HepG2 (cell line): ENCODE measurements at regions not wholly inside any gene's neighbourhood (a gene's known extent, or its start where the extent isn't known, plus 50 kb on each side); places are given as distances from the start of the nearest gene placed in this dataset.

ENCODE experiments used
- ATAC-seq: fragments of 200-7000 bp; cut with Tn5 transposase; 3 replicates; pipeline ENCODE4 v1.9.1; 2020; ENCODE audit warnings: mild to moderate bottlenecking, moderate library complexity
- BruUV-seq: library from RNA; stranded (reverse); fragments of 400-500 nt; replicated peaks from 2 replicates; lab custom pipeline; 2021; lab: Mats Ljungman, UMichigan
- CTCF ChIA-PET: fragments of 300-600 bp; formaldehyde crosslinking; extraction: SDS; loops from one replicate; lab custom pipeline; 2021; ENCODE audit warnings: low total read pairs, inconsistent platforms, low intra/inter-chr PET ratio; lab: Yijun Ruan, JAX
- POLR2A ChIA-PET: fragments of 350-600 bp; sonication (Branson Sonifier 250); formaldehyde crosslinking; loops from one replicate; lab custom pipeline; 2020; ENCODE audit warnings: antibody characterized with exemption, inconsistent platforms; lab: Yijun Ruan, JAX
- DNase-seq: peaks from one replicate; pipeline ENCODE4 v3.0.0-alpha.2; 2015; ENCODE audit warnings: low spot score
- FAIRE-seq: peaks from 3 replicates; lab custom pipeline; 2011; peaks lifted over from hg19 to GRCh38; lab: Jason Lieb, UNC
- H2AFZ ChIP-seq: one replicate; pipeline ENCODE4 v1.6.1; 2011; ENCODE audit warnings: low read length, inconsistent platforms
- H3K27ac ChIP-seq: fragments of 300-600 bp; 3 replicates; pipeline ENCODE4 v1.8.0; 2011; ENCODE audit warnings: mixed run types, mild to moderate bottlenecking, mixed read lengths, low read length, inconsistent platforms; ENCODE audit not compliant: insufficient read depth; ENCODE audit errors: extremely low read length
- H3K27me3 ChIP-seq, 2 experiments: fragments of 200-600 bp in 1 of 2; 2 replicates in 1 of 2; 3 replicates in 1 of 2; pipeline versions ENCODE4 v1.6.0 to v1.8.0; 2011; ENCODE audit warnings: low read length in 2 of 2, mild to moderate bottlenecking in 2 of 2, moderate library complexity in 2 of 2, inconsistent platforms in 1 of 2; ENCODE audit not compliant: insufficient read depth in 2 of 2, control insufficient read depth in 1 of 2
- H3K36me3 ChIP-seq, 2 experiments: fragments of 200-600 bp in 1 of 2; replicated peaks in 1 of 2; 2 replicates in 1 of 2; 3 replicates in 1 of 2; pipeline versions ENCODE4 v1.5.1 to v1.8.0; 2011; ENCODE audit warnings: low read length in 2 of 2, inconsistent platforms in 1 of 2; ENCODE audit not compliant: insufficient read depth in 2 of 2, control insufficient read depth in 1 of 2
- H3K4me1 ChIP-seq: 2 replicates; pipeline ENCODE4 v1.5.1; 2012; ENCODE audit warnings: low read length, inconsistent platforms; ENCODE audit not compliant: insufficient read depth
- H3K4me2 ChIP-seq: 2 replicates; pipeline ENCODE4 v1.6.0; 2011; ENCODE audit warnings: low read depth, low read length, inconsistent platforms
- H3K4me3 ChIP-seq, 3 experiments: fragments of 200-600 bp in 1 of 3; sonication (generic), shearing (Covaris generic) in 1 of 3; replicated peaks in 1 of 3; 2 replicates each; pipeline ENCODE4 v1.5.1; 2011 to 2016; ENCODE audit warnings: low read length in 3 of 3, inconsistent platforms in 2 of 3, low read depth in 2 of 3, mild to moderate bottlenecking in 2 of 3, control low read depth in 1 of 3, mixed read lengths in 1 of 3; ENCODE audit not compliant: insufficient read depth in 1 of 3
- H3K79me2 ChIP-seq: one replicate; pipeline ENCODE4 v1.6.1; 2011; ENCODE audit warnings: low read length, inconsistent platforms; ENCODE audit not compliant: insufficient read depth
- H3K9ac ChIP-seq: 2 replicates; pipeline ENCODE4 v1.6.0; 2011; ENCODE audit warnings: mild to moderate bottlenecking, low read depth, low read length, inconsistent platforms; ENCODE audit not compliant: insufficient read depth
- H3K9me3 ChIP-seq: 2 replicates; pipeline ENCODE4 v1.5.1; 2012; ENCODE audit warnings: mild to moderate bottlenecking, low read length
- H4K20me1 ChIP-seq: 2 replicates; pipeline ENCODE4 v1.6.0; 2011; ENCODE audit warnings: inconsistent platforms, mild to moderate bottlenecking, low read length, moderate library complexity; ENCODE audit not compliant: insufficient read depth
- AFF4 ChIP-seq: sonication (generic); formaldehyde crosslinking; IDR thresholded peaks from 2 replicates; pipeline ENCODE4 v1.4.0; 2020; ENCODE audit warnings: missing genetic modification reagents
- CC2D1A ChIP-seq: sonication (generic); formaldehyde crosslinking; IDR thresholded peaks from 2 replicates; pipeline ENCODE4 v1.8.1; 2023; ENCODE audit warnings: mild to moderate bottlenecking, missing genetic modification reagents
- CCDC6 ChIP-seq: sonication (generic); formaldehyde crosslinking; IDR thresholded peaks from 2 replicates; pipeline ENCODE4 v1.8.1; 2022; ENCODE audit warnings: mild to moderate bottlenecking, missing genetic modification reagents, moderate library complexity
- DR1 ChIP-seq: sonication (generic); formaldehyde crosslinking; IDR thresholded peaks from 2 replicates; pipeline ENCODE4 v1.8.0; 2021; ENCODE audit warnings: mild to moderate bottlenecking, missing genetic modification reagents, inconsistent platforms
- MAZ ChIP-seq, 2 experiments: sonication (generic) in 1 of 2; formaldehyde crosslinking in 1 of 2; IDR thresholded peaks; 2 replicates each; pipeline versions ENCODE4 v1.5.0 to v1.6.1; 2012 to 2020; ENCODE audit warnings: low read depth in 2 of 2, mild to moderate bottlenecking in 2 of 2, borderline replicate concordance in 1 of 2, improper control_type of control experiment in 1 of 2, low read length in 1 of 2, missing genetic modification reagents in 1 of 2, moderate library complexity in 1 of 2
- NR3C1 ChIP-seq: sonication (generic); formaldehyde crosslinking; IDR thresholded peaks from 2 replicates; pipeline ENCODE4 v1.4.0; 2020; ENCODE audit warnings: missing genetic modification reagents
- POGK ChIP-seq: sonication (generic); formaldehyde crosslinking; conservative IDR thresholded peaks from 2 replicates; pipeline ENCODE4 v1.8.0; 2022; ENCODE audit warnings: mild to moderate bottlenecking, moderate library complexity, missing genetic modification reagents
- POLR2G ChIP-seq: fragments of 200-400 bp; formaldehyde crosslinking; IDR thresholded peaks from 2 replicates; pipeline ENCODE4 v1.6.1; 2018; ENCODE audit warnings: mild to moderate bottlenecking, low read depth, low read length, moderate library complexity
- RXRB ChIP-seq: IDR thresholded peaks from 2 replicates; pipeline ENCODE4 v1.6.1; 2016; ENCODE audit warnings: borderline replicate concordance, missing genetic modification reagents, missing compliant biosample characterization
- SALL2 ChIP-seq: sonication (generic); formaldehyde crosslinking; IDR thresholded peaks from 2 replicates; pipeline ENCODE4 v1.8.1; 2023; ENCODE audit warnings: mild to moderate bottlenecking, missing genetic modification reagents, inconsistent platforms
- SMAD3 ChIP-seq: sonication (generic); formaldehyde crosslinking; IDR thresholded peaks from 2 replicates; pipeline ENCODE4 v1.4.0; 2020; ENCODE audit warnings: missing genetic modification reagents
- TBX2 ChIP-seq: sonication (generic); formaldehyde crosslinking; IDR thresholded peaks from 2 replicates; pipeline ENCODE4 v1.5.0; 2020; ENCODE audit warnings: missing genetic modification reagents, mild to moderate bottlenecking, borderline replicate concordance
- TGIF2 ChIP-seq: IDR thresholded peaks from 2 replicates; pipeline ENCODE4 v1.6.1; 2016; ENCODE audit warnings: control low read depth, missing compliant biosample characterization
- TRIM22 ChIP-seq: fragments of 450-650 bp; IDR thresholded peaks from 2 replicates; pipeline ENCODE4 v1.6.1; 2017
- ZFP62 ChIP-seq: sonication (generic); formaldehyde crosslinking; IDR thresholded peaks from 2 replicates; pipeline ENCODE4 v1.4.0; 2020; ENCODE audit warnings: missing genetic modification reagents
- ZMAT5 ChIP-seq: sonication (generic); formaldehyde crosslinking; IDR thresholded peaks from 2 replicates; pipeline ENCODE4 v1.5.0; 2020; ENCODE audit warnings: mild to moderate bottlenecking, low read depth, missing genetic modification reagents, borderline replicate concordance
- ZNF101 ChIP-seq: sonication (generic); formaldehyde crosslinking; IDR thresholded peaks from 2 replicates; pipeline ENCODE4 v1.4.0; 2020; ENCODE audit warnings: mild to moderate bottlenecking, low read depth, missing genetic modification reagents, borderline replicate concordance
- ZNF224 ChIP-seq: sonication (generic); formaldehyde crosslinking; IDR thresholded peaks from 2 replicates; pipeline ENCODE4 v1.5.0; 2020; ENCODE audit warnings: mild to moderate bottlenecking, missing genetic modification reagents
- ZNF740 ChIP-seq: sonication (generic); formaldehyde crosslinking; IDR thresholded peaks from 2 replicates; pipeline ENCODE4 v1.4.0; 2020; ENCODE audit warnings: missing genetic modification reagents
- in situ Hi-C: cut with HindIII; loops from 2 replicates; pipeline ENCODE4 v1.10.0; 2017; ENCODE audit warnings: low pct_unique_long_range_greater_than_20kb; ENCODE audit not compliant: extremely low pct_ligation_motif_present
- intact Hi-C: fragments of 100-400 bp; cut with micrococcal nuclease; formaldehyde crosslinking; loops from one replicate; pipeline ENCODE4 v1.10.0; 2022; ENCODE audit not compliant: unreplicated experiment

GRCh38 chr4:52317981-52318380 is 266.9 kb downstream of the SPATA18 start:
- no peak overlapping the region for H2AFZ ChIP-seq
- no peak overlapping the region for H3K27ac ChIP-seq
- no peak overlapping the region for H3K4me3 ChIP-seq
- intact Hi-C loops: no loop called here
- no peak for ATAC-seq
- POLR2A ChIA-PET: no interaction called here
- TF ChIP-seq MAZ (IDR thresholded peaks at IDR 0.05; ENCODE audit: borderline replicate concordance, low read depth, low read length) (no peak), MAZ (CRISPR knock-in tag; IDR thresholded peaks at IDR 0.05; ENCODE audit: low read depth) (no peak), CCDC6 (CRISPR knock-in tag) (no peak), ZNF224 (no peak), CC2D1A (CRISPR knock-in tag) (no peak), ZFP62 (no peak), NR3C1 (CRISPR knock-in tag) (no peak), TRIM22 (no peak), RXRB (CRISPR knock-in tag) (no peak), ZNF101 (no peak), SMAD3 (CRISPR knock-in tag) (no peak), POGK (no peak), AFF4 (no peak), TBX2 (no peak), ZMAT5 (CRISPR knock-in tag) (no peak), ZNF740 (CRISPR knock-in tag) (no peak), POLR2G (no peak), SALL2 (CRISPR knock-in tag) (no peak), TGIF2 (CRISPR knock-in tag) (no peak), DR1 (CRISPR knock-in tag) (no peak)
- TF ChIP-seq, all 625 proteins: peak for 0
- H3K4me1 ChIP-seq: no peaks in the 10 kb centered on the region
- no peaks in the 10 kb centered on the region for H3K9me3 ChIP-seq
- no peaks in the 10 kb centered on the region for H4K20me1 ChIP-seq
- in situ Hi-C loops: no loop called here
- H3K27me3 ChIP-seq: no peaks in the 10 kb centered on the region
- H3K36me3 ChIP-seq: no peaks in the 10 kb centered on the region
- no peak for DNase-seq
- H3K79me2 ChIP-seq: no peaks in the 10 kb centered on the region
- FAIRE-seq: no peak
- CTCF ChIA-PET: no interaction called here
- no peak overlapping the region for H3K9ac ChIP-seq
- H3K4me2 ChIP-seq: no peak overlapping the region
- no TSS peak for BruUV-seq
